ENCODE measurements at regions not wholly inside any gene's neighbourhood (a gene's known extent, or its start where the extent isn't known, plus 50 kb on each side); places are given as distances from the start of the nearest gene placed in this dataset.

DNA sequence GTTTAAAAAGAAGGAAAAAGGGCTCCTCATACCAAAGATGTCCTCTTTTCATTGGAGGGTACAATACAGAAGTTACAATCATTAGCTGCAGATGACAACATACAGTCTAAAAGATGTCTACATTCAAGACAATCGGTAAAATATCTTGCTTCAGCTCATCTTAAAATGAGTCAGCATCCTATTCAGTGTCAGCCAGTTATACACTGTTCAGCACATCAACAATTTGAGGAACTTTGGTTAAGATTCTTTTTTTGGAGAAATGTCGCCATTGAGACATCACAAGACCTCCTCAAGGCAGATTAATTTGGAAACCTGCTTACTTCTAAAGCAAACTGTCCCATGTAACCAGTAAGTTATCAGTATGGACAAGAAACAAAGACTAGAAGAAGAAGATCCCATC, 100.7 kb upstream of the SLC38A4 start:
- no peak for TF ChIP-seq POLR2A (IDR thresholded peaks at IDR 0.05)
- TF ChIP-seq, protein P1, sequence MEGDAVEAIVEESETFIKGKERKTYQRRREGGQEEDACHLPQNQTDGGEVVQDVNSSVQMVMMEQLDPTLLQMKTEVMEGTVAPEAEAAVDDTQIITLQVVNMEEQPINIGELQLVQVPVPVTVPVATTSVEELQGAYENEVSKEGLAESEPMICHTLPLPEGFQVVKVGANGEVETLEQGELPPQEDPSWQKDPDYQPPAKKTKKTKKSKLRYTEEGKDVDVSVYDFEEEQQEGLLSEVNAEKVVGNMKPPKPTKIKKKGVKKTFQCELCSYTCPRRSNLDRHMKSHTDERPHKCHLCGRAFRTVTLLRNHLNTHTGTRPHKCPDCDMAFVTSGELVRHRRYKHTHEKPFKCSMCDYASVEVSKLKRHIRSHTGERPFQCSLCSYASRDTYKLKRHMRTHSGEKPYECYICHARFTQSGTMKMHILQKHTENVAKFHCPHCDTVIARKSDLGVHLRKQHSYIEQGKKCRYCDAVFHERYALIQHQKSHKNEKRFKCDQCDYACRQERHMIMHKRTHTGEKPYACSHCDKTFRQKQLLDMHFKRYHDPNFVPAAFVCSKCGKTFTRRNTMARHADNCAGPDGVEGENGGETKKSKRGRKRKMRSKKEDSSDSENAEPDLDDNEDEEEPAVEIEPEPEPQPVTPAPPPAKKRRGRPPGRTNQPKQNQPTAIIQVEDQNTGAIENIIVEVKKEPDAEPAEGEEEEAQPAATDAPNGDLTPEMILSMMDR (IDR thresholded peaks at IDR 0.05): no peak

Measured in thyroid gland (tissue), 4 donors.